Common myeloid progenitor, CD34-positive (primary cell): ENCODE measurements at regions not wholly inside any gene's neighbourhood (a gene's known extent, or its start where the extent isn't known, plus 50 kb on each side); places are given as distances from the start of the nearest gene placed in this dataset.

Experiments used
- CTCF ChIA-PET: fragments of 350-600 bp; sonication (Branson Sonifier 250); formaldehyde crosslinking; loops from one replicate; lab custom pipeline; 2021; ENCODE audit warnings: antibody characterized with exemption; lab: Charles Lee
- POLR2A ChIA-PET: fragments of 350-600 bp; sonication (Branson Sonifier 250); formaldehyde crosslinking; loops from one replicate; lab custom pipeline; 2021; ENCODE audit warnings: antibody characterized with exemption; lab: Charles Lee
- DNase-seq, 3 donors: peaks; one replicate each; pipeline versions ENCODE4 v3.0.0 to v3.0.0-alpha.2; 2013
- H3K27ac ChIP-seq, 2 experiments: 1 replicate in 1 of 2; 2 replicates in 1 of 2; pipeline ENCODE4 v1.7.0; 2013; ENCODE audit warnings: inconsistent platforms in 2 of 2, low read length in 2 of 2, mild to moderate bottlenecking in 2 of 2, low read depth in 1 of 2, moderate library complexity in 1 of 2; ENCODE audit not compliant: severe bottlenecking in 2 of 2, insufficient read depth in 1 of 2, poor library complexity in 1 of 2
- H3K27me3 ChIP-seq, 5 experiments: replicated peaks in 2 of 5; 1 replicate in 3 of 5; 2 replicates in 2 of 5; pipeline versions ENCODE4 v1.6.1 to v1.7.0; 2013; ENCODE audit warnings: low read length in 4 of 5, mild to moderate bottlenecking in 2 of 5, moderate library complexity in 2 of 5, inconsistent platforms in 1 of 5; ENCODE audit not compliant: insufficient read depth in 5 of 5, control insufficient read depth in 4 of 5
- H3K36me3 ChIP-seq, 4 experiments: 1 replicate in 2 of 4; 2 replicates in 2 of 4; pipeline versions ENCODE4 v1.6.1 to v1.7.0; 2013; ENCODE audit warnings: low read length in 3 of 4, control low read depth in 1 of 4, mild to moderate bottlenecking in 1 of 4; ENCODE audit not compliant: control insufficient read depth in 4 of 4, insufficient read depth in 4 of 4
- H3K4me1 ChIP-seq, 4 experiments: 1 replicate in 3 of 4; 2 replicates in 1 of 4; pipeline versions ENCODE4 v1.6.1 to v1.7.1; 2013; ENCODE audit warnings: low read length in 3 of 4, mild to moderate bottlenecking in 3 of 4, control low read depth in 1 of 4, inconsistent platforms in 1 of 4, moderate library complexity in 1 of 4; ENCODE audit not compliant: control insufficient read depth in 4 of 4, insufficient read depth in 4 of 4; ENCODE audit errors: control extremely low read depth in 1 of 4
- H3K4me3 ChIP-seq, 7 experiments: 1 replicate in 4 of 7; 2 replicates in 3 of 7; pipeline versions ENCODE4 v1.5.1 to v1.7.0; 2013; ENCODE audit warnings: mild to moderate bottlenecking in 7 of 7, low read length in 6 of 7, moderate library complexity in 6 of 7, inconsistent platforms in 2 of 7, low read depth in 2 of 7, control low read depth in 1 of 7; ENCODE audit not compliant: insufficient read depth in 4 of 7, control insufficient read depth in 1 of 7; ENCODE audit errors: extremely low read depth in 1 of 7
- H3K9me3 ChIP-seq, 5 experiments: 1 replicate in 4 of 5; 2 replicates in 1 of 5; pipeline versions ENCODE4 v1.6.1 to v1.7.1; 2013; ENCODE audit warnings: low read length in 4 of 5, mild to moderate bottlenecking in 2 of 5, inconsistent platforms in 1 of 5, low read depth in 1 of 5, moderate library complexity in 1 of 5; ENCODE audit not compliant: control insufficient read depth in 4 of 5, insufficient read depth in 2 of 5; ENCODE audit errors: control extremely low read depth in 1 of 5
- WGBS: methylation state at CpG from one replicate; pipeline ENCODE4 v1.1.5; 2013; ENCODE audit not compliant: insufficient coverage; 5-methylcytosine and 5-hydroxymethylcytosine counted together

- POLR2A ChIA-PET, result interaction anchor here (0.6 kb wide), 1 partner anchor 1352 kb away, joined by 3 read pairs; no protein-coding TSS in a partner anchor
- H3K27me3 ChIP-seq, result peaks cover 0 to 1% (median 0%) of the 10 kb centered on the region in 5 experiments
- no peak overlapping the region for H3K27ac ChIP-seq
- CTCF ChIA-PET, result no interaction called here
- no peaks in the 10 kb centered on the region for H3K9me3 ChIP-seq
- WGBS, result 96% methylated on average over 8 of the region's 8 CpGs
- no peak for DNase-seq
- no peaks in the 10 kb centered on the region for H3K4me1 ChIP-seq
- H3K4me3 ChIP-seq, result no peak overlapping the region
- H3K36me3 ChIP-seq, result no peaks in the 10 kb centered on the region
Observed at GRCh38 chr5:163766936-163767670, 261.7 kb downstream of the MAT2B start.

- POLR2A ChIA-PET, result no interaction called here
- no peak for DNase-seq
- Histone ChIP-seq H3K27ac (no peak overlapping the region), H3K4me1 (no peaks in the 10 kb centered on the region), H3K36me3 (no peaks in the 10 kb centered on the region), H3K9me3 (no peaks in the 10 kb centered on the region), H3K4me3 (no peak overlapping the region), H3K27me3 (peaks cover 0 to 2% (median 0%) of the 10 kb centered on the region in 5 experiments)
- WGBS, result no CpG with 5 or more reads among the region's 2 CpGs
- CTCF ChIA-PET, result no interaction called here
Observed at GRCh38 chr5:163770625-163771024, 265.2 kb downstream of the MAT2B start.

- WGBS, result no CpG with 5 or more reads among the region's 1 CpG
- CTCF ChIA-PET, result no interaction called here
- H3K4me3 ChIP-seq, result no peak overlapping the region
- DNase-seq, result no peak
- H3K27me3 ChIP-seq, result peaks cover 0 to 2% (median 0%) of the 10 kb centered on the region in 5 experiments
- H3K27ac ChIP-seq, result no peak overlapping the region
- H3K4me1 ChIP-seq, result no peaks in the 10 kb centered on the region
- H3K9me3 ChIP-seq, result no peaks in the 10 kb centered on the region
- H3K36me3 ChIP-seq, result no peaks in the 10 kb centered on the region
- POLR2A ChIA-PET, result no interaction called here
Observed at GRCh38 chr5:163772241-163772640, 266.8 kb downstream of the MAT2B start.

GRCh38 chr5:163772644-163773043 is 267.2 kb downstream of the MAT2B start:
- ChIA-PET CTCF (no interaction called here), POLR2A (no interaction called here)
- H3K9me3 ChIP-seq, result no peaks in the 10 kb centered on the region
- H3K4me1 ChIP-seq, result no peaks in the 10 kb centered on the region
- 74% methylated on average over 2 of the region's 2 CpGs for WGBS
- H3K36me3 ChIP-seq, result no peaks in the 10 kb centered on the region
- no peak overlapping the region for H3K4me3 ChIP-seq
- H3K27ac ChIP-seq, result no peak overlapping the region
- no peak for DNase-seq
- H3K27me3 ChIP-seq, result peaks cover 0 to 2% (median 0%) of the 10 kb centered on the region in 5 experiments

- CTCF ChIA-PET, result no interaction called here
- POLR2A ChIA-PET, result no interaction called here
- Histone ChIP-seq H3K9me3 (no peaks in the 10 kb centered on the region), H3K27ac (no peak overlapping the region), H3K27me3 (peaks cover 0 to 2% (median 0%) of the 10 kb centered on the region in 5 experiments), H3K36me3 (no peaks in the 10 kb centered on the region), H3K4me3 (no peak overlapping the region), H3K4me1 (no peaks in the 10 kb centered on the region)
- WGBS, result 96% methylated on average over 3 of the region's 6 CpGs
- no peak for DNase-seq
Observed at GRCh38 chr5:163773226-163773625, 267.8 kb downstream of the MAT2B start.

- ChIA-PET POLR2A (interaction anchor here (0.6 kb wide), 1 partner anchor 83 kb away, joined by 3 read pairs; no protein-coding TSS in a partner anchor), CTCF (no interaction called here)
- no peaks in the 10 kb centered on the region for H3K36me3 ChIP-seq
- no peaks in the 10 kb centered on the region for H3K27me3 ChIP-seq
- DNase-seq, result no peak
- 85% methylated on average over 2 of the region's 3 CpGs for WGBS
- no peak overlapping the region for H3K27ac ChIP-seq
- H3K4me3 ChIP-seq, result no peak overlapping the region
- no peaks in the 10 kb centered on the region for H3K4me1 ChIP-seq
- peaks cover 0 to 2% (median 0%) of the 10 kb centered on the region in 5 experiments for H3K9me3 ChIP-seq
Observed at GRCh38 chr5:163789870-163790269, 284.5 kb downstream of the MAT2B start.

- Histone ChIP-seq H3K9me3 (no peaks in the 10 kb centered on the region), H3K4me3 (no peak overlapping the region), H3K27me3 (no peaks in the 10 kb centered on the region), H3K4me1 (no peaks in the 10 kb centered on the region), H3K27ac (no peak overlapping the region), H3K36me3 (no peaks in the 10 kb centered on the region)
- 96% methylated on average over 2 of the region's 2 CpGs for WGBS
- CTCF ChIA-PET, result no interaction called here
- POLR2A ChIA-PET, result no interaction called here
- no peak for DNase-seq
Observed at GRCh38 chr5:163790497-163790896, 285.1 kb downstream of the MAT2B start.
